Parathyroid adenoma (tissue), 2 donors: ENCODE measurements at regions not wholly inside any gene's neighbourhood (a gene's known extent, or its start where the extent isn't known, plus 50 kb on each side); places are given as distances from the start of the nearest gene placed in this dataset.

Experiments used
- H2AFZ ChIP-seq: fragments of 300-600 bp; sonication (generic); one replicate; pipeline ENCODE4 v1.7.0; 2017; ENCODE audit warnings: antibody characterized with exemption, mild to moderate bottlenecking
- H3K27ac ChIP-seq: fragments of 300-600 bp; sonication (generic); one replicate; pipeline ENCODE4 v1.7.0; 2017
- H3K27me3 ChIP-seq: fragments of 300-600 bp; sonication (generic); one replicate; pipeline ENCODE4 v1.7.0; 2017; ENCODE audit warnings: low read length; ENCODE audit not compliant: control insufficient read depth, insufficient read depth
- H3K36me3 ChIP-seq: fragments of 300-600 bp; sonication (generic); one replicate; pipeline ENCODE4 v1.7.0; 2017; ENCODE audit warnings: low read length; ENCODE audit not compliant: control insufficient read depth, insufficient read depth
- H3K4me1 ChIP-seq: fragments of 300-600 bp; sonication (generic); one replicate; pipeline ENCODE4 v1.7.0; 2017; ENCODE audit warnings: control low read depth
- H3K4me2 ChIP-seq: fragments of 300-600 bp; sonication (generic); one replicate; pipeline ENCODE4 v1.7.0; 2017; ENCODE audit warnings: low read length
- H3K4me3 ChIP-seq: fragments of 300-600 bp; sonication (generic); one replicate; pipeline ENCODE4 v1.7.0; 2017; ENCODE audit warnings: low read depth, low read length
- H3K79me2 ChIP-seq: fragments of 300-600 bp; sonication (generic); one replicate; pipeline ENCODE4 v1.7.0; 2017; ENCODE audit warnings: control low read depth
- H3K9ac ChIP-seq: fragments of 300-600 bp; sonication (generic); one replicate; pipeline ENCODE4 v1.7.0; 2017; ENCODE audit warnings: mild to moderate bottlenecking
- H3K9me3 ChIP-seq: fragments of 300-600 bp; sonication (generic); one replicate; pipeline ENCODE4 v1.7.0; 2017; ENCODE audit warnings: low read length; ENCODE audit not compliant: control insufficient read depth
- TF ChIP-seq, protein P1 (sequence below): fragments of 300-600 bp; sonication (generic); IDR thresholded peaks from one replicate; pipeline ENCODE4 v1.7.0; 2017; ENCODE audit warnings: antibody characterized with exemption, mild to moderate bottlenecking
- donor health status: primary hyperparathyroidism.

DNA sequence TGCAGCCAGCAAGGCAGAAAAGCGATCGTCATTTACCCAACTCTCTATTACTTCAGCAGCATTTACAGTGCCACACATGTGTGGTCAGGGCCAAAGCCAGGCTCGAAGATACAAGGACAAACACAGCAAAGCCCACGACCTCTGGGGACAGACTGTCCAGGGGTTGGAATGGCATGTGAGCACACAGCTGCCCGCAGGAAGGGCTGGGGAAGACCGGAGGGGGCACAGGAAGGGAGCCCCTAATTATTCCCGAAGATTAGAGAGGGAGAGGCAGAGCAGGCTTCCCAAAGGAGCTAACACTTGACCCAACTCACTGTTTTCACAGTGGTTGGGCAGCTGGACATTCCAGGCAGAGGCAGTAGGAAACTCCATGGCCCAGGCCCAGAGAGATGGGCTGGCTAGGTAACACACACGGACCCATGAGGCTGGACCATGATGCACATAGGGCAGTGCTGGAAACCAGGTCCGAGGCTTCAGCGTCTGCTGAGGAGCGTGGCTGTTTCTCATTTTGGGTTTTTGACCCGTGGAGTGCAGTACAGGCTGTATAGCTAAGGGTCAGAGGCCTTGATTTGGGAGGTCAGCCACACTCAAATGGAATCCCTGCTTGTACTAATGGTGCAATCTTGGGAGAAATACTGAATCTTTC, 179.8 kb downstream of the FOXO1 start:
- Histone ChIP-seq H3K4me3 (no peak overlapping the region), H3K4me1 (no peaks in the 10 kb centered on the region), H3K79me2 (no peaks in the 10 kb centered on the region), H3K27ac (no peak overlapping the region), H3K4me2 (no peak overlapping the region), H3K27me3 (no peaks in the 10 kb centered on the region), H3K9ac (no peak overlapping the region), H2AFZ (no peak overlapping the region), H3K9me3 (no peaks in the 10 kb centered on the region), H3K36me3 (no peaks in the 10 kb centered on the region)
- TF ChIP-seq, protein P1, sequence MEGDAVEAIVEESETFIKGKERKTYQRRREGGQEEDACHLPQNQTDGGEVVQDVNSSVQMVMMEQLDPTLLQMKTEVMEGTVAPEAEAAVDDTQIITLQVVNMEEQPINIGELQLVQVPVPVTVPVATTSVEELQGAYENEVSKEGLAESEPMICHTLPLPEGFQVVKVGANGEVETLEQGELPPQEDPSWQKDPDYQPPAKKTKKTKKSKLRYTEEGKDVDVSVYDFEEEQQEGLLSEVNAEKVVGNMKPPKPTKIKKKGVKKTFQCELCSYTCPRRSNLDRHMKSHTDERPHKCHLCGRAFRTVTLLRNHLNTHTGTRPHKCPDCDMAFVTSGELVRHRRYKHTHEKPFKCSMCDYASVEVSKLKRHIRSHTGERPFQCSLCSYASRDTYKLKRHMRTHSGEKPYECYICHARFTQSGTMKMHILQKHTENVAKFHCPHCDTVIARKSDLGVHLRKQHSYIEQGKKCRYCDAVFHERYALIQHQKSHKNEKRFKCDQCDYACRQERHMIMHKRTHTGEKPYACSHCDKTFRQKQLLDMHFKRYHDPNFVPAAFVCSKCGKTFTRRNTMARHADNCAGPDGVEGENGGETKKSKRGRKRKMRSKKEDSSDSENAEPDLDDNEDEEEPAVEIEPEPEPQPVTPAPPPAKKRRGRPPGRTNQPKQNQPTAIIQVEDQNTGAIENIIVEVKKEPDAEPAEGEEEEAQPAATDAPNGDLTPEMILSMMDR, result no peak

DNA sequence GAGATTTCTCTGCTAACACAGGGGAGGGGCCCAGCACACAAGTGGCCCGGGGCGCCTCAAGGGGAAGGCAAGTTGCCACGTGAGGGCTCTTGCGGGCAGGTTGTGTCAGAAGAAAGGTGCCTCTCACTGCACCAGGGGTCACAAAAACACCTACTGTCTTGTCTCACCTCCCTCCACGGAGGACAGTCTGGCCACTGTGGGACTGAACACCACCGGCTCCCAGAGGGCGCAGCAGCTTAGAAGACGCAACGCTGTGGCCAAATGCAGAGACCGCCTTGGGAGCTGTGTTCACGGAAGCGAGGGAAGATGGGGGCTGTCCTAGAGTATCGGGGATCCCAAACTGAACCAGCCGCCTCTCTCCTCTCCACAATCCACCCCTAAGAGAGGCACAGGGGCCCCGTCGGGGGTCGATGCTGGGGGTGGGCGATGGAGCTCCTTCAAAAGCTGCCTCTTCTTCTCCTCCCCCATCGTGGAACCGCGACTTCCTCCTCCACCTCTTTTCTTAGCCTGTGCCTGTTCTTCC, 177.5 kb downstream of the FOXO1 start:
- Histone ChIP-seq H3K36me3 (no peaks in the 10 kb centered on the region), H3K9ac (no peak overlapping the region), H3K27ac (no peak overlapping the region), H3K9me3 (no peaks in the 10 kb centered on the region), H3K27me3 (no peaks in the 10 kb centered on the region), H3K79me2 (no peaks in the 10 kb centered on the region), H3K4me3 (no peak overlapping the region), H3K4me2 (no peak overlapping the region), H3K4me1 (no peaks in the 10 kb centered on the region), H2AFZ (no peak overlapping the region)
- TF ChIP-seq, protein P1, result no peak

GRCh38 chr13:40490086-40490758, 176.2 kb downstream of the FOXO1 start:
- Histone ChIP-seq H3K4me3 (no peak overlapping the region), H3K9me3 (no peaks in the 10 kb centered on the region), H2AFZ (no peak overlapping the region), H3K79me2 (no peaks in the 10 kb centered on the region), H3K27me3 (no peaks in the 10 kb centered on the region), H3K36me3 (no peaks in the 10 kb centered on the region), H3K27ac (no peak overlapping the region), H3K4me2 (no peak overlapping the region), H3K9ac (no peak overlapping the region), H3K4me1 (no peaks in the 10 kb centered on the region)
- TF ChIP-seq, protein P1, result no peak

DNA sequence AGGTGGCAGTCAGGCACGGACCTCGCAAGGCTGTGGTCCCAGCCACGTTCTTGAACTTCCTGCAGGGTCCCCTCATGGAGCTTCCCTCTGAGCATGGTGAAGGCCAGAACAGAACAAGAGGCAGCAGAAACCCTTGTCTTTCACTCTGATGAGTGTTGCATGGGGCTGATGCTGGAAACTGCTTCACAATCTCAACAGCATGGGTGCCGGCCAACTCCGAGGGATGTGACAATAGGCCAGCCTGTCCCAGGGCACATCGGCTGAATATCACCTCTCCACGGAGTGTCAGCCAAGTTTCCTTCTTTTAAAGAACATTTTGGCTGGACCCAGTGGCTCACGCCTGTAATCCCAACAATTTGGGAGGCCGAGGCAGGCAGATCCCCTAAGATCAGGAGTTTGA, 173.9 kb downstream of the FOXO1 start:
- TF ChIP-seq, protein P1, result no peak
- no peaks in the 10 kb centered on the region for H3K4me1 ChIP-seq
- no peak overlapping the region for H2AFZ ChIP-seq
- no peak overlapping the region for H3K4me2 ChIP-seq
- H3K27me3 ChIP-seq, result no peaks in the 10 kb centered on the region
- no peaks in the 10 kb centered on the region for H3K36me3 ChIP-seq
- H3K9me3 ChIP-seq, result no peaks in the 10 kb centered on the region
- no peak overlapping the region for H3K4me3 ChIP-seq
- H3K79me2 ChIP-seq, result no peaks in the 10 kb centered on the region
- H3K27ac ChIP-seq, result no peak overlapping the region
- H3K9ac ChIP-seq, result no peak overlapping the region
